Activated CD8-positive, alpha-beta memory T cell treated with anti-CD3 and anti-CD28 coated beads, Interleukin-2, amount 10 ng/mL, durations not matched to agents 7 days and 5 days (primary cell): ENCODE measurements at regions not wholly inside any gene's neighbourhood (a gene's known extent, or its start where the extent isn't known, plus 50 kb on each side); places are given as distances from the start of the nearest gene placed in this dataset.

Source experiments
- ATAC-seq: fragments of 150-1000 bp; cut with Tn5 transposase; one replicate; pipeline ENCODE4 v1.10.0; 2021; ENCODE audit warnings: moderate library complexity
- CTCF ChIA-PET: fragments of 350-600 bp; sonication (Branson Sonifier 250); formaldehyde crosslinking; loops from one replicate; lab custom pipeline; 2021; ENCODE audit warnings: antibody characterized with exemption; lab: Charles Lee
- DNase-seq: peaks from one replicate; pipeline ENCODE4 v3.0.0-alpha.2; 2020
- H3K27ac Mint-ChIP-seq: one replicate; pipeline ENCODE4 v1.8.0; 2021; ENCODE audit warnings: mild to moderate bottlenecking, mixed read lengths
- H3K27me3 Mint-ChIP-seq: one replicate; pipeline ENCODE4 v1.8.0; 2021; ENCODE audit warnings: mixed read lengths
- H3K36me3 Mint-ChIP-seq: one replicate; pipeline ENCODE4 v1.8.0; 2021; ENCODE audit warnings: mild to moderate bottlenecking, mixed read lengths
- H3K4me1 Mint-ChIP-seq: one replicate; pipeline ENCODE4 v1.8.0; 2021; ENCODE audit warnings: mixed read lengths
- H3K4me3 Mint-ChIP-seq: one replicate; pipeline ENCODE4 v1.8.0; 2021; ENCODE audit warnings: mild to moderate bottlenecking, moderate library complexity, mixed read lengths
- H3K9me3 Mint-ChIP-seq: one replicate; pipeline ENCODE4 v1.8.0; 2022; ENCODE audit warnings: low read depth, mixed read lengths

- no peak overlapping the region for H3K27ac Mint-ChIP-seq
- no peak for ATAC-seq
- H3K4me1 Mint-ChIP-seq: no peaks in the 10 kb centered on the region
- CTCF ChIA-PET: no interaction called here
- H3K4me3 Mint-ChIP-seq: no peak overlapping the region
- H3K9me3 Mint-ChIP-seq: peaks cover 7% of the 10 kb centered on the region
- no peaks in the 10 kb centered on the region for H3K36me3 Mint-ChIP-seq
- H3K27me3 Mint-ChIP-seq: no peaks in the 10 kb centered on the region
- DNase-seq: no peak
These were observed 1206.0 kb upstream of the ADGRL3 start for GRCh38 chr4:59994118-59994517.

DNA sequence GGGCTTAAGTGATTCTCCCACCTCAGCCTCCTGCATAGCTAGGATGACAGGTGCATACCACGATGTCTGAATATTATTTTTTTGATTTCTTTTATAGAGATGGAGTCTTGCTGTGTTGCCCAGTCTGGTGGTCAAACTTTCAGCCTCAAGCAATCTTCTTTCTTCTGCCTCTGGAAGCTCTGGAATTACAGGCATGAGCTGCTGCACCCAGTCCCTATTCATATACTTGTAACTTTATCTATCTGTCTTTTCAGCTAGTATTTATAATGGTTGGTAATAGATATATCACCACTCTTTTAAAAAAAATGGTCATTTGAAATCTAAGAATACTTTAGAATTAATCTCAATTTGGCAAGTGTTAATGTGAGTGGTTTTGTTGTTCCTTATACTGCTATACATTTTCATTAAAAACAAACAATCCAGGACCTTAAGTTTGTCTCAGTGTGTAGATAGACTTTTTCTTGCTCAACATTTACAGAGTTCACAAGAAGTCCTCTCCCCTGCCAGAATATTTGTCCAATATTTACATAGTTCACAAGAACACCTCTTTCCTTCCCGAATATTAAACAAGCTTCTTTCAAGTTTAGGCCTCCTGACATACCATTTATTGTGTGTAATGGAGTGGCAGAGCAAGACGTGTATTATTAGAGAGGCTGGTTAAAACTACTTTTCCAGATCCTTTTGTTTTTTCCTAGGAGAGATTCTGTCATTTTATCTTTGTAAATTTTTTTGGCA lies 1197.4 kb upstream of the ADGRL3 start:
- Mint-ChIP-seq H3K4me3 (no peak overlapping the region), H3K9me3 (peaks cover 4% of the 10 kb centered on the region), H3K36me3 (no peaks in the 10 kb centered on the region), H3K4me1 (no peaks in the 10 kb centered on the region), H3K27me3 (no peaks in the 10 kb centered on the region), H3K27ac (no peak overlapping the region)
- CTCF ChIA-PET: no interaction called here
- ATAC-seq: no peak
- DNase-seq: no peak

- Mint-ChIP-seq H3K4me3 (no peak overlapping the region), H3K27ac (no peak overlapping the region), H3K36me3 (no peaks in the 10 kb centered on the region), H3K9me3 (no peaks in the 10 kb centered on the region), H3K27me3 (no peaks in the 10 kb centered on the region), H3K4me1 (no peaks in the 10 kb centered on the region)
- ATAC-seq: no peak
- CTCF ChIA-PET: no interaction called here
- DNase-seq: no peak
These were observed 1186.5 kb upstream of the ADGRL3 start for GRCh38 chr4:60013464-60014184.

- Mint-ChIP-seq H3K4me1 (no peaks in the 10 kb centered on the region), H3K36me3 (no peaks in the 10 kb centered on the region), H3K27ac (no peak overlapping the region), H3K27me3 (no peaks in the 10 kb centered on the region), H3K9me3 (peaks cover 3% of the 10 kb centered on the region), H3K4me3 (no peak overlapping the region)
- ATAC-seq (no peak), DNase-seq (no peak)
- CTCF ChIA-PET: no interaction called here
These were observed 1183.2 kb upstream of the ADGRL3 start for GRCh38 chr4:60016971-60017370.

GRCh38 chr4:60019180-60019579 lies 1180.9 kb upstream of the ADGRL3 start:
- H3K4me1 Mint-ChIP-seq: no peaks in the 10 kb centered on the region
- DNase-seq (no peak), ATAC-seq (no peak)
- H3K9me3 Mint-ChIP-seq: peaks cover 3% of the 10 kb centered on the region
- no peak overlapping the region for H3K4me3 Mint-ChIP-seq
- CTCF ChIA-PET: no interaction called here
- H3K27ac Mint-ChIP-seq: no peak overlapping the region
- no peaks in the 10 kb centered on the region for H3K27me3 Mint-ChIP-seq
- no peaks in the 10 kb centered on the region for H3K36me3 Mint-ChIP-seq

DNA sequence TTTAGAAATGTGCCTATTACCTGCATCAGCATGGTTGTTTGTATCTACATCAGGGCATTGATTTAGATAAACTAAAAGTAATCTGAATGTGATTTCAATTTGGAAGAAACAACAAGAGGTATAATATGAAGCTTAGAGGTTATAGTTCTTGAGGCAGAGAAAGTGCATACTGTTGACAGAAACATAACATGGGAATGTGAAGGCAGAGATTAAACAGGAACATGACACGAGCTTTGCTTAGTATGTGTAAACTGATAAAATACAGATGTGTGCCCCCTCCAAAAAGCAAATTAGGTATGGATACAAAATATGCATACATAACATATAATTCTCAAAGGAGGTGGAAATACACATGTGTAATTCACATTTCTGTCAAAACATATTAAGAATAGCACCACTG lies 1180.2 kb upstream of the ADGRL3 start:
- CTCF ChIA-PET: no interaction called here
- Mint-ChIP-seq H3K4me3 (no peak overlapping the region), H3K27me3 (no peaks in the 10 kb centered on the region), H3K4me1 (no peaks in the 10 kb centered on the region), H3K27ac (no peak overlapping the region), H3K9me3 (peaks cover 3% of the 10 kb centered on the region), H3K36me3 (no peaks in the 10 kb centered on the region)
- DNase-seq (no peak), ATAC-seq (no peak)

DNA sequence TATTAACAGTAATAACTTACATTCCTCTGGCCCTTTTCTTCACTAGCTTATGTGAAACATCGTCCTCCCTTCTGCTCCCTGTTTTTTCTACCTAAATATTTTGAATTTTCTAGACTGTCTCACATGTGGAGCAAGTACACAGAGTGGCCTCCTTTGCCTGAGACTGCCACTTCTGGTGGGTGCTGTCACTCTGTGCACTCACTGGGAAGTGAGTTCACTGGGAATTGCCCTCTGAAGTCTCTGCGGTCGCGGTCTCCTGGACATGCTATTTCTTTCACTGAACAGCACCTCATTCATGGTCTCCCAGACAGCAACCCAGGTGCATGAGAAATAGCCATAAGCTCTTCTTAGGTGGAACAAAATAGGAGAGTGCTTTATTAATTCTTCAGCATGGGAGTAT lies 1179.7 kb upstream of the ADGRL3 start:
- H3K9me3 Mint-ChIP-seq: peaks cover 3% of the 10 kb centered on the region
- no peak for DNase-seq
- H3K27me3 Mint-ChIP-seq: no peaks in the 10 kb centered on the region
- CTCF ChIA-PET: no interaction called here
- H3K27ac Mint-ChIP-seq: no peak overlapping the region
- no peaks in the 10 kb centered on the region for H3K4me1 Mint-ChIP-seq
- no peak for ATAC-seq
- H3K36me3 Mint-ChIP-seq: no peaks in the 10 kb centered on the region
- H3K4me3 Mint-ChIP-seq: no peak overlapping the region

- H3K4me1 Mint-ChIP-seq: no peaks in the 10 kb centered on the region
These were observed 1166.3 kb upstream of the ADGRL3 start for GRCh38 chr4:60033826-60034225.

GRCh38 chr4:60034361-60034760 lies 1165.8 kb upstream of the ADGRL3 start:
- no peak for DNase-seq
- no peak overlapping the region for H3K4me3 Mint-ChIP-seq
- no peaks in the 10 kb centered on the region for H3K36me3 Mint-ChIP-seq
- no peak for ATAC-seq
- H3K4me1 Mint-ChIP-seq: no peaks in the 10 kb centered on the region
- no peaks in the 10 kb centered on the region for H3K27me3 Mint-ChIP-seq
- CTCF ChIA-PET: no interaction called here
- H3K9me3 Mint-ChIP-seq: peaks cover 2% of the 10 kb centered on the region
- no peak overlapping the region for H3K27ac Mint-ChIP-seq

More at GRCh38 chr4:60033826-60034225, 1166.3 kb upstream of the ADGRL3 start:
- Mint-ChIP-seq H3K27ac (no peak overlapping the region), H3K9me3 (peaks cover 2% of the 10 kb centered on the region), H3K27me3 (no peaks in the 10 kb centered on the region), H3K4me3 (no peak overlapping the region), H3K36me3 (no peaks in the 10 kb centered on the region)
- DNase-seq (no peak), ATAC-seq (no peak)
- CTCF ChIA-PET: no interaction called here

GRCh38 chr4:60039908-60040307 lies 1160.2 kb upstream of the ADGRL3 start:
- CTCF ChIA-PET: no interaction called here
- H3K27me3 Mint-ChIP-seq: no peaks in the 10 kb centered on the region
- H3K9me3 Mint-ChIP-seq: peaks cover 3% of the 10 kb centered on the region
- H3K27ac Mint-ChIP-seq: no peak overlapping the region
- no peaks in the 10 kb centered on the region for H3K4me1 Mint-ChIP-seq
- DNase-seq: no peak
- H3K36me3 Mint-ChIP-seq: no peaks in the 10 kb centered on the region
- no peak for ATAC-seq
- no peak overlapping the region for H3K4me3 Mint-ChIP-seq

DNA sequence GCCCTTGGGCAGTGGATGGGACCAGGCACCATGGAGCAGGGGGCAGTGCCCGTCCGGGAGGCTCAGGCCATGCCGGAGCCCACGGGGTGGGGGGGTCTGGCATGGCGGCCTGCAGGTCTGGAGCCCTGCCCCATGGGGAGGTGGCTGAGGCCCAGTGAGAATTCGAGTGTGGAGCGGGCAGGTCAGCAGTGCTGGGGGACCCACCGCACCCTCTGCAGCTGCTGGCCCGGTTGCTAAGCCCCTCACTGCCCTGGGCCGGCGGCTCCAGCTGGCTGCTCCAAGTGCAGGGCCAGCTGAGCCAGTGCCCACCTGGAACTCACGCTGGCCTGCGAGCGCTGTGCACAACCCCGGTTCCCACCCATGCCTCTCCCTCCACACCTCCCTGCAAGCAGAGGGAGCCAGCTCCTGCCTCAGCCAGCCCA lies 1157.9 kb upstream of the ADGRL3 start:
- Mint-ChIP-seq H3K27ac (no peak overlapping the region), H3K36me3 (no peaks in the 10 kb centered on the region), H3K4me1 (no peaks in the 10 kb centered on the region), H3K9me3 (peaks cover 3% of the 10 kb centered on the region), H3K4me3 (no peak overlapping the region), H3K27me3 (no peaks in the 10 kb centered on the region)
- ATAC-seq (no peak), DNase-seq (no peak)
- CTCF ChIA-PET: no interaction called here

GRCh38 chr4:60042941-60043340 lies 1157.2 kb upstream of the ADGRL3 start:
- no peak for ATAC-seq
- CTCF ChIA-PET: no interaction called here
- no peaks in the 10 kb centered on the region for H3K27me3 Mint-ChIP-seq

GRCh38 chr4:60078984-60079383 lies 1121.1 kb upstream of the ADGRL3 start:
- H3K4me1 Mint-ChIP-seq: no peaks in the 10 kb centered on the region
- no peak overlapping the region for H3K27ac Mint-ChIP-seq
- CTCF ChIA-PET: no interaction called here
- DNase-seq: no peak
- H3K27me3 Mint-ChIP-seq: no peaks in the 10 kb centered on the region
- ATAC-seq: no peak
- no peaks in the 10 kb centered on the region for H3K36me3 Mint-ChIP-seq
- H3K9me3 Mint-ChIP-seq: peaks cover 12% of the 10 kb centered on the region
- H3K4me3 Mint-ChIP-seq: no peak overlapping the region

More at GRCh38 chr4:60042941-60043340, 1157.2 kb upstream of the ADGRL3 start:
- no peak overlapping the region for H3K27ac Mint-ChIP-seq
- peaks cover 3% of the 10 kb centered on the region for H3K9me3 Mint-ChIP-seq
- no peak overlapping the region for H3K4me3 Mint-ChIP-seq
- no peaks in the 10 kb centered on the region for H3K4me1 Mint-ChIP-seq
- DNase-seq: no peak
- no peaks in the 10 kb centered on the region for H3K36me3 Mint-ChIP-seq

DNA sequence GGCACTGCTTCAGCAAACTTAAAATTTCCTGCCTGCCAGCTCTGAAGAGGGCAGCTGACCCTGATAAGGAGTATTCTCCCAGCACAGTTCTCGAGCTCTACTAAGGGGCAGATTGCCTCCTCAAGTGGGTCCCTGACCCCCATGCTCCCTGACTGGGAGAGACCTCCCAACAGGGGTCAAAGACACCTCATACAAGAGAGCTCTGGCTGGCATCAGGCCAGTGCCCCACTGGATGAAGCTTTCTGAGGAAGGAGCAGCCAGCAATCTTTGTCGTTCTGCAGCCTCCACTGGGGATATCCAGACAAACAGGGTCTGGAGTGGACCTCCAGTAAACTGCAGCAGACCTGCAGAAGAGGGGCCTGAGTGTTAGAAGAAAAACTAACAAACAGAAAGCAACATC lies 1118.3 kb upstream of the ADGRL3 start:
- H3K27me3 Mint-ChIP-seq: no peaks in the 10 kb centered on the region
- no peak for ATAC-seq
- CTCF ChIA-PET: no interaction called here
- H3K36me3 Mint-ChIP-seq: no peaks in the 10 kb centered on the region
- H3K4me3 Mint-ChIP-seq: no peak overlapping the region
- no peak for DNase-seq
- H3K9me3 Mint-ChIP-seq: peaks cover 12% of the 10 kb centered on the region
- H3K27ac Mint-ChIP-seq: no peak overlapping the region
- H3K4me1 Mint-ChIP-seq: no peaks in the 10 kb centered on the region
